Esophagus muscularis mucosa (tissue), 4 donors: ENCODE measurements at regions not wholly inside any gene's neighbourhood (a gene's known extent, or its start where the extent isn't known, plus 50 kb on each side); places are given as distances from the start of the nearest gene placed in this dataset.

Source experiments
- EP300 ChIP-seq: sonication (generic); formaldehyde crosslinking; IDR thresholded peaks from one replicate; pipeline ENCODE4 v1.6.1; 2017; ENCODE audit warnings: antibody characterized with exemption
- POLR2A ChIP-seq: fragments of 450-650 bp; IDR thresholded peaks from one replicate; pipeline ENCODE4 v1.6.1; 2017; ENCODE audit warnings: antibody characterized with exemption, moderate library complexity, mild to moderate bottlenecking, low read depth
- POLR2AphosphoS5 ChIP-seq, 2 donors: sonication (generic); formaldehyde crosslinking; IDR thresholded peaks; one replicate each; pipeline ENCODE4 v1.6.1; 2017; ENCODE audit warnings: antibody characterized with exemption in 2 of 2
- TF ChIP-seq, protein P1 (sequence below), 3 experiments: fragments of 200-600 bp in 2 of 3; fragments of 450-650 bp in 1 of 3; sonication (generic) in 2 of 3; IDR thresholded peaks; one replicate each; pipeline ENCODE4 v1.5.1; 2017 to 2019; ENCODE audit warnings: antibody characterized with exemption in 3 of 3, mild to moderate bottlenecking in 2 of 3, moderate library complexity in 1 of 3

DNA sequence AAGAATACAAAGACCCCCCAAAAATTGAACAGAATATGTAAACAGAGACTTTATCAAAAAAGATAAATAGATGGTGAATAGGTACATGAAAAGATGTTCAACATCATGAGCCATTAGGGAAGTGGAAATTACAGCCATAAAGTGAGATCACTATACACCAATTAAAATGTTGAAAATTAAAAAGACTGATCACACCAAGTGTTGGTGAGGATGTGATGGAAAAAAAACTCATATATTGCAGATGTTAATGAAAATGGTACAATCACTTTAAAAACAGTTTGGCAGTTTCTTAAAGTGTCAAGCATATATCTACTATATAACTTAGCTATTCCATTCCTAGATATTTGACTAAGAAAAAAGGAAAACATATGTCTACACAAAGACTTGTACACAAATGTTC is 280.5 kb downstream of the DHX35 start:
- TF ChIP-seq POLR2AphosphoS5 (IDR thresholded peaks at IDR 0.05) (no peak), POLR2A (no peak), EP300 (no peak)
- TF ChIP-seq, protein P1, sequence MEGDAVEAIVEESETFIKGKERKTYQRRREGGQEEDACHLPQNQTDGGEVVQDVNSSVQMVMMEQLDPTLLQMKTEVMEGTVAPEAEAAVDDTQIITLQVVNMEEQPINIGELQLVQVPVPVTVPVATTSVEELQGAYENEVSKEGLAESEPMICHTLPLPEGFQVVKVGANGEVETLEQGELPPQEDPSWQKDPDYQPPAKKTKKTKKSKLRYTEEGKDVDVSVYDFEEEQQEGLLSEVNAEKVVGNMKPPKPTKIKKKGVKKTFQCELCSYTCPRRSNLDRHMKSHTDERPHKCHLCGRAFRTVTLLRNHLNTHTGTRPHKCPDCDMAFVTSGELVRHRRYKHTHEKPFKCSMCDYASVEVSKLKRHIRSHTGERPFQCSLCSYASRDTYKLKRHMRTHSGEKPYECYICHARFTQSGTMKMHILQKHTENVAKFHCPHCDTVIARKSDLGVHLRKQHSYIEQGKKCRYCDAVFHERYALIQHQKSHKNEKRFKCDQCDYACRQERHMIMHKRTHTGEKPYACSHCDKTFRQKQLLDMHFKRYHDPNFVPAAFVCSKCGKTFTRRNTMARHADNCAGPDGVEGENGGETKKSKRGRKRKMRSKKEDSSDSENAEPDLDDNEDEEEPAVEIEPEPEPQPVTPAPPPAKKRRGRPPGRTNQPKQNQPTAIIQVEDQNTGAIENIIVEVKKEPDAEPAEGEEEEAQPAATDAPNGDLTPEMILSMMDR (IDR thresholded peaks at IDR 0.05): no peak
